ENCODE measurements at regions not wholly inside any gene's neighbourhood (a gene's known extent, or its start where the extent isn't known, plus 50 kb on each side); places are given as distances from the start of the nearest gene placed in this dataset.

DNA sequence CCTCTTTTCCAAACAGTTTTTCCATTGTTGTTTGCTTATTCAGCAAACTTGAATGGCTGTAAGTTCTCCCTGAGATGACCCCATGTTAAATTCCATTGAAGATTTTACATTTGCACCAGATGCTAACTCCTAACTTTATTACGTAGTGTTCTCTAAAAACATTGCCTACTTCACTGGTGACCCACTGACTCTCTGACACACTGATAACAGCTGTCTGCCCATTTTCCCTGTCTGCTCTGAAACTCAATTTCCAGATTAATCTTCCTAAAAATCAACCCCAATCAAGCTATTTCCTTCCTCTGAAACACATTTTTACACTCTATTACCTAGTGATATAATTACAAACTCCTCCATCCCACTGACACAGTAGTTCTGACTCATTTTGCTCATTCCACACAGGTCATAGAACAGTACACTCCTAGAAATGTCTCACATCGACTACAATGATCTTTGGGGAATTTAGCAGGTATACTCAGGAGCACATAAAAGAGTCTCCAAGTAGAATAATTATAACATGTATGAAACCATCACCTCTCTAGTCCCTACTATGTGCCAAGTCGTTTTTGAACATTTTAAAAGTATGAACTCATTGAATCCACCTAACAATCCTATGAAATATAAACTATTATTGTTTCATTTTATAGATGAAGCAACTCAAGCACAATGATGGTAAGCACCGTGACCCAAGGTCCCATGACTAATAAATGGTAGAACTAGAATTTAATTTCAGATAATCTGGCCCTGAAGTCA is 210.9 kb downstream of the SLIT2 start:
- no peak for DNase-seq

DNA sequence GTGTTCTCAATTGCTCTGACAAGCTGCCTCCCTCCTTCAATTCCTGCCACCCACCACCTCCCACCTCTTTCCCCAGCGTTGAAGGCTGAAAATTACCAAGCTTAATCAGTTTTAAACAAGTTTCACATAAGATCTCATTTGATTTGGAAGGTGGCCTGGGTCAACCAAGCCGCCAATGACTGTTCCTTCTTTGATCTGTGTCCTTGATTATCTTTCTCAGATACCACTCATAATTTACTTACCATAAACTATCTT is 211.4 kb downstream of the SLIT2 start:
- DNase-seq, result no peak

DNA sequence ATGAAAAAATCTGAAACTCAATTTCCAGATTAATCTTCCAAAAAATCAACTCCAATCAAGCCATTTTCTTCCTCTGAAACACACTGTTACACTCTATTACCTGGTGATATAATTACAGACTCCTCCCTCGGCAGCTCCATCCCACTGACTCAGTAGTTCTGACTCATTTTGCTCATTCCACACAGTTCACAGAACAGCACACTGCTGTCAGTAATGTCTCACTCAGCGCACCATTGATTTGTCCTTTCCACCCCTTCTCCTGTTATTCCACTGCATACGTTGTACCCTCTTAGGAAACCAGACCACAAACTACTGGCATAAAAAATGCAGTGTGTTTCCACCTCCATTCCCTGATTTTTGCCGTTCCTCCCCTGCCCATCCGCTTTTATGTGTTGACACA is 212.7 kb downstream of the SLIT2 start:
- no peak for DNase-seq

DNA sequence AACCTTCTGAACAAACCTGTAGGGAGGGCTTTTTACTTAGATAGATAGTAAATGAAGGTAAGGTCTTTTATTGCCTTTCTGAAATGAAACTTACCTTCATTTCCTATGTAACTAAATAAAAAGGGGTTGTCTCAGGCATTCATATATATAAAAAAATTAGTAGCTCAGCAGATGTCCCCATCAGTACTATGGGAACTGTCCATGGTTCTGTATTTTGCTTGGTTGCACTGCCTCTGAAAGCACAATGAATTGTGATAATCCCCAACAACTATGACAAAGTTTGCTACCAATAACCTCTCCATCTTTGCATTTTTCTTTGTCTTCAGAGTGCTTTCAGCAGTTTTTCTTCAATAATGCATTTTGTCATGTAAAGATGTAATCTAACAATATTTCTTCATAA is 222.4 kb downstream of the SLIT2 start:
- DNase-seq, result no peak

DNA sequence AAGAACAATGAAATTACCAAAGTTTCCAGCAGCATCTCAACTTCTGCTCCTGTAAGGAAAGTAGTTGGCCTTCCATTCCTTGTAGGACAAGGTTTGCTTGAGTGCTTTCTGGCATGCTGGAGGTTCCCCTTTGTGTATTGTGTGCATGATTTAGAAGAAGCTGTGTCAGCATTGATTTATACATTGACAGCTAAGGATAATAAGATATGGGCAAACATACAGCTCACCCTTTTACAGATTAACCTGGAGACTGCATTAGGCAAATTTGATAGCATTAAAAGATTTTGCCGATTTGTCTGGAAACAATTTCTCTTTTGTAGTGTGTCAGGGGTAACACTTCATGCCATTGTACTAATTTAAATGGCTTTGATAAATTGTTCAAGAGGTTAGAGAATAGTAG is 221.8 kb upstream of the PACRGL start:
- DNase-seq, result no peak

DNA sequence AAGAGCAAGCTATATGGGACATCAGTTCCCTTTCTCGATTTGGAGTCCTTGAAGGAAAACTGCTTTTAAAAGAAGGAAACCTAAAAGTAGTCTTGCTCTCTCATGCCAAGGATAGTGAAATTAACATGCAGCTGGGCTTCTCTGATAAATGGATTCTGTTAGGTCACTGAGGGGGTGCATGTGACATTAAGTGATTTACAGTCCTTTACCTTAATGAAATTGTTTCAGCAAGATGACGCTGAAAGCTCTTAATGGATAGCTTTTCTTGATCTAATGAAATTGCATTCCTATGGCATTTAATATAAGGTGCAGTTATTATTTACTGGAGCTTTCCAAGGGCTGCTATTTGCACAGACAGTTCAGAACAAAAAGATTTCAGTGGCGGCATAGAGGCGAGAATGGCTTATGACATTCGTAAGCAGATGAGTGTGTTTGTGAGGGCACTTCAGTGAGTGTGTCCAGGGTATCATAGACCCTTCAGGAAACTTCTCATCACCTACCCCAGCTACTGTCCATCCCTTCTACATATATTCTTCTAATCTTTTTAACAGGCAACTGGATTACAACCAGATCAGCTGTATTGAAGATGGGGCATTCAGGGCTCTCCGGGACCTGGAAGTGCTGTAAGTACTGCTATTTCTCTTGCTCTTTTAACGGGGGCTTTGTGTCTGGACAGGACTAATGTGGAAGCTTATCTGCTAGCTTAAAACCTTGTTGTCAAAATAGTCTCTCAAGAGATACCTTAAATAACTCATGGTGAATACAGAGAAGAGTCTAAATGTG is 219.9 kb upstream of the PACRGL start:
- DNase-seq, result no peak

DNA sequence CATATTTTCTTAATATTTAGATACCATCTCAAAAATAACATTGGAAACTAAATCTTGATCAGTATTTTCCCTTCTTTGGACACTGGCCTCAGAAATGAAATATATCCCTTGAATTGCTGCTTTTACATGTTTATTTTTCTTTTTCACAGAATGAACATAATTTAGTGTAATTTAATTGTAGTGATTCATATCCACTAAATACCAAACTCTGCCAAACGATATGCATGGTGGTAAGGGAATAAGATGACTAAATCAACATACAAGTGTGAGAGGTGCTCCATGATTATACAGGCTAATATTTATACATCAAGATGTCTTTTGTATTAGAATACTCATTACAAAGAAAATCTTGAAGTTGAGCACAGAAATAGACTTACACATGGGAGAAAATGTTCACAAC is 216.8 kb upstream of the PACRGL start:
- no peak for DNase-seq

DNA sequence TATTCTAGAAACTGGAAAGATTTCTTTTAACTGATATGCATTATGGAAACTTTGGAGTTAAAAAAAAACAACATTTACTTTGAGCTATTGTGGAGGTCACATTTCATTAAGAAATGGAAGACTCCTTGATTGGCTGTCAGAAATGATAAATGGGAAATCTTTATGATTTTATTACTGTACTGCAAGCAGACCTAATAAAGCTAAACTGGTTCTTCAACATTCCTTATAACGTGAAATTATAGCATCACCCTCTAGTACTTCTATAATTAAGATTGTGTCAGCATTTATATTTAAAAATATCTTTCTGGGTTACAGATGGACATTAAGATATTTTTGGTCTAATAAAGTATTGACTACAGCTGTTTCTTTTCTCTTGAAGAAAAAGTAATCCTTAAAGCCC is 213.8 kb upstream of the PACRGL start:
- DNase-seq, result no peak

DNA sequence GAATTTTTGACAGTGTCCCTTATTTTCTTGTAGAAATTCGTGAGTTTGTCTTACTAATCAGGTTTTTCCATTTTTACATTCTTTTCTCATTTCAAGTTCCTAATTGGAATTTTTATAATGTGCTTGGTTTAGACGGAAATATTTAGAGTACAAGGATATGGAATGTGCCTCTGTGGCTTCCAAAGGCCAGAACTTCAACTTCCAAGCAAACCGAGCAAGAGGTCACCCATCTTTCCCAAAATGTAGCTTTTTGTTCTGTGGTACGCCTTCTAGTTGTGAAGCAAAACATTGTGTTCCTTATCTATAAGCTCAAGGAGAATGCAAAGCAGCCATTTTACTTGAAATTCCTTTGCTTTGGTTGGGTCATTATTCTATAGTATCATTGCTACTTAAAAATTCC is 212.8 kb upstream of the PACRGL start:
- DNase-seq, result no peak

DNA sequence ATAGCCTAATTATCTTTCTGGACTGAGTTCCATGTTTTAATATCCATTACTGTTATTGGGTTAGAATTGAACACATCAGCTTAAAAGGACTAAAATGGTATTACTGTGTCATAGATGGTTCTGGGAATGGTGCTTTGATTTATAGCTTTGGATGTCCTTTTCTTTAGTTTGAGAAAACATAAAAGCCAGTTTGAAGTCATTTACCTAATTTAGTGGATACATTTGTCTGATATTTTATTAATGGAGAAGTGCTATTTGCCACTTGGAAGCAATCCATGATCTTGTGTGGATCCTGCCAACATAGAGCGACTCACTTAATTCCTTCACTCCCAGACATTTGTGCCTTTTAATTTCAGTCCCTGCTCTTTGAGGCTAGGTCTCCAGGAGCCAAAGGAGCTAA is 212.4 kb upstream of the PACRGL start:
- DNase-seq, result no peak

DNA sequence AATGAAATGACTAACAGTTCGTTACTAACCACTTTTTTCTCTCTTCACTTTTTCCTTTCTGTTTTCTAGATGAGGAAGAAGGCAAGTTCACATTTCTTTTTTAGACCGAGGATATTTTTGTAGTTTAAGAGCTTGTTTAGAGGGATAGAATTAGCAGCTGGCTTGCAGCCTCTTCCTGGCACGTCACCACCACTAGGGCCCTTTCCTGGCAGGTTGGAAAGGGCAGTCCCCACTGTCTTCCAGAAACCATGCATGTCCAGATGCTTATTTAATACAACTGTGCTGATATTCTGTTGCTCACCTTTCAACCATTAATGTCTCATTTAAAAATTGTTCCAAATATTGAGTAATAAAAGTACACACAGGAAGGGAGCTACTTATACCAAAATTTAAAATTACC is 209.5 kb upstream of the PACRGL start:
- DNase-seq, result no peak

DNA sequence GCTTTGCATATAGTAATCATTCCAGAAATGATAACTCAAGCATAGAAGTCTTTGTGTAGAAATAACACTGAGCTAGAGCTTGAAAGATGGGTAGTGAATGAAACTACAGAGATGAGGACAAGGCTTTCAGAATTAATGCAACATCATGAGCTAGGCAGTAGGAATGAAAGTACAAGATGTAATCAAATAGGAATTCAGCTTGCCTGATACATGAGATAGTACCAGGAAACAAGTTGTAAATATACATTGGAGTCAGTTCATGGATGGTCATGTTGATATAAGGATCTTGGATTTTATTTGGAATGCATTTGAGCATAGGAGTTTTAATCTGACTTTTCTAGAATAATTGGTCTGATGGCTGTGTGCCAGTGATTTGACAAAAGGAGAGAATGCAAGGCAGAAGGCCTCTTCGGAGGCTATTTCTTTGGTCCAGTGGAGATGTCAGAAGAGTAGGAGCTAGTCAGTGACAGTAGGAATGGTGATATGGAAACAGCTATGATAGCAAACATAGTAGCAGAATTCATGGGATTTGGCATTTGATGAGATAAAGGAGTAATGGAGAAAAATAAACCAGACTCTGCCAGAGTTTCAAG is 206.4 kb upstream of the PACRGL start:
- no peak for DNase-seq

DNA sequence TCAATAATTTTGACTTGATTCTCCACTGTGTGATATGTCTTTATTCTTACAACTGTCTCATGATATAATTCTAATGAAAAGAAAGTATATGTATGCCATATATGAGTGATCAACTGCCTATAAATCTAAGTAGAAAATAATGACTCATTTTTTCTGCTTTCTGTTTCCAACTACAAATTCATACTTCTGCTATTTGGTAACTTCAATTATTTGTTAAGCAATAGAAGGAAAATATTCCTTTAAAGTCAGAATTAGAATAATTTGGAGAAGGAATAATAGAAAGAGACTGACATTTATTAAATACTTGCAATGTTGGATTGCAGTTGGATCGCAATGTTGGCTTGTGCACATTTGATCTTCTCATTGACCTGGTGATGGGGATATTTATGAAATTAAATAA is 204.2 kb upstream of the PACRGL start:
- no peak for DNase-seq

DNA sequence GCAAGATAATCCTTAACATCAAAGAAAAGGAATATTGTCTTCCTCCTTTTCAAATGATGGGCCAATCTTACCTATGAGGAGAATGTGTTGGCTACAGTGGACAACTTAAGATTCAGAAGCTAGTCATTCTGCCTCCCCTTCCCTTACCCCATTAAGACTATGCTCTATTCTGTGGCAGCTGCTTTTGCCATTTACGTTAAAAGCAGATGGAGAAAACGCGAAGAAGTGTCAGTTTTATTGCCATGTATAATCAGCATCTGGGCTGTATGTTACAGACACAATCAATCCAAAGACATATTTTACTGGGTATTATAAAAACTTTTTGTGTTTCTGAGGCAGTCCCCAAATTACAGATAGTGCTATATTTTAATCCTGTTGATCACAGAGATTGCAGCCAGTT is 196.1 kb upstream of the PACRGL start:
- no peak for DNase-seq

DNA sequence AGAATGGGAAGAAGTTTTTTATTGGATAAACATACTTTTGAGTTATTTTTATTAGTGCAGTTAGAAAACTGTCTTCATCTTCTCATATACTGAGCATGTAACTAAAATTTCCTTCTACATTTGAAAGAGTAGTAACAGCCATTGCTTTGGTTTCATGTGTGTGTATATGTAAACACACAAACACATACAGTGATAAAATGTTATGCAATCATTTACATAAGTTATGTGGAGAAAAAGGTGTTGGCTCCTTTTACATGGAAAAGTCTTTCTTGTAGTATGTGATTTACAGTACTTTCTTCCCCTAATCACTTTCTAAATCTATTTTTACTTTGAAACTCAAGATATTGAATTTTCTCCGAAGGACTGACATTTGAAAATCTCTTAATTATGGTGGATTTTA is 194.3 kb upstream of the PACRGL start:
- DNase-seq, result no peak

DNA sequence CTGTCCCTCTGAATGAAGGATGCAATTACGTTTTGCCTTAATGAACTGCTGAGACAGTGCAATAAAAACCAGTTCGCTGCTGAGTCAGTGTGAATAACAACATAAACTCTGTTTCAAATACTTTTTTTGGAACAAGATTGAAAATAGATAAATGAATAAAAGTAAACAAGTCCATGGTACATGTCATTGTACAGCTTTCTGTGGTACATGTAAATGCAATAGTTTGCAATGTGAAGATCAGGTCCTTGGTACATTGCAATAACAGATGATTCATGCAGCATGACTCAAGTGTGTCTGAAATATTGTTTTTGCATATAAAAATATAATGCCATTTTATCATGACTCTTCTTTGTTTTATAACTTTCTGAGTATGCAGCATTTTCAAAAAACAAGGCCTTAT is 193.4 kb upstream of the PACRGL start:
- no peak for DNase-seq

DNA sequence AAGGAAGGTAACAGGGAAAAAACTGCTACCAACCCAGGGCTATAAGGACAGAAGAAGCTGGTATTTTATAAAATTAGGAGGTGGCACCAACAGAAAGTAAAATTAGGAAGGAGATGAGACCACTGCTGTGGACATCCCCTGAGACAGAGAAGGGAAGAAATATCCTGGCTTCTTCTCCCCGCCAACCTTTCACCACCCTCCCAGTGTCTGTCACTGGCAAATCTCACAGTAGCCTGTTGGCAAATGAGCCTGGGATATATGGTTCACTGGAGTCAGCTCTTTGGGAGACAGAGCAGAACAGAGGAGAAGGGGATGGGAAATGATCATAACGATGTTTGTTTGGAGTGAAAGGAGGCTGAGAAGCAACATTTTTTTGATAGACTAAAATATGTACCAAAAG is 190.9 kb upstream of the PACRGL start:
- DNase-seq, result no peak

DNA sequence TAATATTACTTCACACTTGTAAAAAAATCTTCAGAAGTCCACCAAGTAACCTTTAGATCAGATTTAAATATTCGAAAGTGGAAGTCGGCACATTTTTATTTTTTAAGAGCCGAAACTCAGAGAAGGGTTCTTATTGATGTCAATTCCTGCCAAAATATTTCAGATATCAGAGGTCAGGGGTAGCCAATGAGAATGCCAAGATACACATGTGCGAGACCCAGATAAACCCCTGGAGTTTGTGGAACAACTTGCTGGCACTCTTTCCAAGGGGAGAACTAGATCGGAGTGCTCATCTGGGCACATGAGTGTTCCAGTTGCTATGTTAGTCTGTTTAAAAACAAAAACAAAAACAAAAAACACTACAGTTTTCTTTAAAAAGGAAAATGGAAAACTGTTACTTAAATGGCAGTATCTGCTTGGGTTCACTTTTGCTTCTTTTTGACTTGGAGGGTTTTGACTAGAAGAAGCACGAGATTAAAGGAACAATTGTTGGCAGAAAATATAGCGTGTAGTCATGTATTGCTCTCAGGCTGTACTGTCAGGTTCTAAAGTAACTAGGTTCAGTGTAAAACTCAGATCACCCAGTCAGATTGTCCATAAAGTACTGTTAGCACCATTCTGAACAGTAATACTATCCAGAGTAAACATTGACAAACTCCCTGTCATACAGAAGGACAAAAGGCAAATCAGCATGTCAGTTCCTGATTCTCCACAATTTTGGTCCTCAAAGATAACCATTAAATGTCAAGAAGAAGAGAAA is 188.0 kb upstream of the PACRGL start:
- DNase-seq, result no peak

DNA sequence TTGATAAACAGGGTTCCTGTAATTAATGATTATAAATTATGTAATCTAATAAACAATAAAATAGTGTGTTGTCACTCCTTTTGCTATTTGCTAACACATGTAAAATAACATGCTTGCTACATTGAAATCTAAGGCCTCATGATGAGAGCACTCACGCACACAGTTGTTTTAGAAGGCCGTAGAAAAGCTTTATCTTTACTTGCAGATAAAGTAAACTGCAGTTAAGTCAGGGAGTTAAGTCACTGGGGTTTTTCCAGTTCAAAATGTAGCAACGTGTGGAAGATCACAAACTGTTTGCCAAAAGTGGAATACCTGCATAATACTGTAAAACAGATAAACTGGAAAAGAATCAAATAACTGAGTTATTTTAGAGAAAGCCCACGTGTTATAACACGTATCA is 187.3 kb upstream of the PACRGL start:
- no peak for DNase-seq

DNA sequence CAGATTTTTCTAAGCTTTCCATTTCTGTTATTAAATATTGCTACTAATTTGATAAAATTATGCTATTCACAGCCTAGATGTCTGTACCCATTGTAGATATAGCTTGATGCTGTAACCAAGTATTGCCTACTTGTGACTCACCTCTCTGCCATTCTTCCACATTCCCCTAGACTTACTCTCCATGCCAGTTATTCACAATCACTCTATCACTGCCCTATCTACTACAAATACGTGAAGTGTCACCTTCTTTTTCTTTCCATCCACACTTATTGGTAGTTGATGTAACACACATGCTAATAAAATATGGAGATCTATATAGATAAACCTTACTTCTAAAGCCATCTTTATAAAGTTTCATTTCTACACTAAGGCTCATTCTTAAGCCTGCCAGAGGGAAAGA is 179.4 kb upstream of the PACRGL start:
- no peak for DNase-seq

DNA sequence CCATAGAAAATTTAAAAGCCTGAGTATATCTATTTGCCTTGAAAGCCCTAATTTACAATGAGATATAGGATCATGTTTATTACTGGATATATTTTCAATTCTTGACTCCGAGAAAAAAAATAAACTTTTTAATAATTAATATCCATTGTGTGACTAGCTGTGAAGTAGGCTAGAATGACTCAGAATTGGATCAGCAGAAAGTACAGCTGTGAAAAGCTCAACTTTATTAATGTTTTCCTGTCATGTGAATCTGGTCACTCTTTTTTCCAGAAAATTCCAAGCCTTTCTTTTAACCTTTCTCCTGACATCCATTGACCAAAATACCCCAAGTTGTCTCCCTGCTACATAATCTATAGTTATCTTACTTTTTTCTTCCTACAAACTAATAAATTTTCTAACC is 171.8 kb upstream of the PACRGL start:
- DNase-seq, result no peak

DNA sequence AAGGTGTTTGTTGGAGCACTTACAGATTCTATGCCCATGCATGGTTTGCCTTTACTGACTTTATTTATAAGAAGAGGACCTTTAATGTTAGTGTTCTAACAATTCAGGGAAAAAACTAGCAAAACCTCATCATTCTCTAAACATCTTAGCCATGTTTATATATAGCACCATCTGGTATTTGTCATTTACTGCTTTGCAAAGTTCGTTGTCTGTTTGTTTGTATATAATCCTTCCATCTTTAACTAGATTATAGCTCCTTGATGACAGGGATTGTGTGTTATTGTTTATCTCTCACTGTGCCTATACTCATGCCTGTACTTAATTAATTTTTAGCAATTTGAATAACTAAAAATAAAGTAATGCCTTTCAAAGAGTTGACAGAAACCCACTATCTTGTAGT is 170.6 kb upstream of the PACRGL start:
- DNase-seq, result no peak

DNA sequence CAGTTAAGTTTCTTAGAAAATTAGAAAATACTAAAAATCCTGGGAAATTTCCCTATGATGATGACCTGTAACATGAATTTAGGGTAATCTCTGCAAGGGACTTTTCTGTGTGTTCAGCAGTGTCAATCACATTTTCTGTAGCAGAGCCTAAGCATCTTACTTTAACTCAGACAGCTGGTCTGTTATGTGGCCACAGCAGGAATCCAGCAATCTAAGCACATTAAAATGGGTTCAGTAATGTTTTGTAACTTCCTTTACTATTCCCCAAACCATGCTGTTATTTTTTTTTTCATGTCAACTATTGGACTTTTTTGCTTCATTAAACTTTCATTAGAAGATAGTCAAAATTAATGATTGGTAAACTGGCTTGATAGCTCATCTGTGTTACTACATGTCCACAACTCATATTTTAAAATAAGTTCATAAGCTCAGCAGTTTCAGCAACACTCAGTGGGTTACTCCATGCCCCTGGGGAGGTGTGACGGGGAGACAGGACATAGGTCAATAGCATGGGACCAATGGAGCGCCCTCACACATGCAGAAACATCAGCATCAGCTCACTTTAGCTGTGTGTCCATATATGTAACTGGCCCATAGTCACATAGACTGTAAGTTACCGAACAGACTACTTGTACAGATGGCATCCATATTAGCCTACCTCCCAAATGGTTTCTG is 168.0 kb upstream of the PACRGL start:
- no peak for DNase-seq
